Stimulated activated CD8-positive, alpha-beta memory T cell treated with anti-CD3 and anti-CD28 coated beads, Interleukin-7, amount 100 ng/mL, for 1 hour (primary cell): ENCODE measurements at regions not wholly inside any gene's neighbourhood (a gene's known extent, or its start where the extent isn't known, plus 50 kb on each side); places are given as distances from the start of the nearest gene placed in this dataset.
"Not testable (repeated sequence)": the region's sequence is repeated elsewhere in the genome, so short reads cannot be mapped to it uniquely, and the experiment has no call there.

Source experiments
- DNase-seq, 2 donors: peaks; one replicate each; pipeline ENCODE4 v3.0.0-alpha.2; 2020; ENCODE audit warnings: low read depth in 2 of 2

DNA sequence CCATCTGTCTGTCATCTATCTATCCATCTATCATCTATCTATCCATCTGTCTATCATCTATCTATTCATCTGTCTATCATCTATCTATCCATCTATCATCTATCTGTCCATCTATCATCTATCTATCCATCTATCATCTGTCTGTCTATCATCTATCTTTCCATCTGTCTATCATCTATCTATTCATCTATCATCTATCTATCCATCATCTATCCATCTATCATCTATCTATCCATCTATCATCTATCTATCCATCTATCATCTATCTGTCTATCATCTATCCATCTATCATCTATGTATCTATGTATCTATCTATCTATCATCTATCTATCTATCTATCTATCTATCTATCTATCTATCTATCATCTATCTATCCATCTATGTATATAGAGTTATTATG lies 671.6 kb downstream of the UTRN start:
- DNase-seq, result not testable (repeated sequence)

DNA sequence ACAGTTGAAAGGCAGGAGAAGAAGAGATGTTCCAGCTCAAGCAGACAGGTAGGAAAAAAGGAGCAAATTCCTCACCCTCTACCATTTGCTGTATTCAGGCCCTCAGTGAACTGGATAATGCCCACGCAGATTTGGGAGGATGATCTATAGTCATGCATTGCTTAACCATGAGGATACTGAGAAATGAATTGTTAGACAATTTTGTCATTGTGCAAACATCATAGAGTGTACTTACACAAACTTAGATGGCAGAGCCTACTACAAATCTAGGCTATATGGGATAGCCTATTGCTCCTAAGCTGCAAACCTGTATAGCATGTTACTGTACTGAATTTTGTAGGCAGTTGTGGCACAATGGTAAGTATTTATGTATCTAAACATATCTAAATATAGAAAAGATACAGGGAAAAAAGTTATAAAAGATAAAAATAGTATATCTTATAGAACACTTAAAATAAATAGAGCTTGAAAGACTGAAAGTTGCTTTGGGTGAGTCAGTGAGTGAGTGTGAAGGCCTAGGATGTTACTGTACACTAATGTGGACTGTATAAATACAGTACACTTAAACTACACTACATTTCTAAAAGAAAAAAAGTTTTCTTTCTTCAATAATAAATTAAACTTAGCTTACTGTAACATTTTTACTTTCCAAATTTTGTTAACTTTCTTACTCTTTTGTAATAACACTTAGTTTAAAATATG lies 672.3 kb downstream of the UTRN start:
- DNase-seq, result no peak

DNA sequence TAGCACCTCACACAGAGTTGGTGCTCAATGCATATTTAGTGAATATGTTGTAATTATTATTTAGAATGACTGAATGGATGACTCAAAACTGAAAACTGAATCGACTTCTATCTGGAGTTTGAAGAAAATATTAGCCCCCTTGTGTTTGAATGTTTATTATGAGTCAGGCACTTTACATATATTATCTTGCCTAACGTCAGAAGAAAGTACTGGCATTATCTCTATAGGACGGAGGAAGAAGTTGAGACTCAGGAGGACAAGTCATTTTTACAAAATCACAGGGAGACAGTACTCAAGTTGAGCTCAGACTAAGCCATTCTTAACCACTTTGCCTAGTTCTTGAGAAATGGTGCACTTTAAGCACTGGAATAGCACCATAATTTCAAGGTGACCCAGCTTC lies 684.0 kb downstream of the UTRN start:
- DNase-seq, result no peak

DNA sequence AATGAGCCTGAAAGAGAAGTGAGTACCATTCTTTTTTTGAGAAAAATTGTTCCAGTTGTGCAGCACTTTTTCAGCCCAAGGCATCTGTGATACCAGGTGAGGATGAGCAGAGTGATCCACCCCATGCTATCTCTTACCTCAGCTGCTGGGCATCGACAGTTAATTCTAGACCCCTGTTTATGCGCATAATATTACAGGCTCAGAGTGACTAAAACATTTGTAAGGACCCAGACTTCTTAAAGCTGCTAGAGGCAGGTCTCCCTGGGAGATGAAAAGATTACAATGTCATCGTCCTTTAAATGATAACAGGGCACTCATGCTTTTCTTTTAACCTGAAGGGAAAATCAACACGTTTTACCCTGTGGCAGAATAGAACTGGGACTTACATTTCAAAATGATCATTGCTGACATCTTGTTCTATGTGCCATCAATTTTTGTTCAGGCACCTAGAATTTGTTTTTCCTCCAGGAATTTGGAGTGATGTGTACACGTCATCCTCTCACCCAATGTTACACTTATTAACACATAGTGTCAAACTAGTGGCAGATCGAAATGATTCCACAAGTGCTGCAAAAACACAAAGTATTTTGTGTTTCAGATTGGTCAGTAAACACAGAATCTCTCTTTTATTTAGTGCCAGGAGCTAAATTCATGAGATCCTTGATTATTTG lies 684.6 kb downstream of the UTRN start:
- no peak for DNase-seq

GRCh38 chr6:144977250-144977864 lies 692.2 kb downstream of the UTRN start:
- DNase-seq, result not testable (repeated sequence)

GRCh38 chr6:144978208-144978607 lies 693.1 kb downstream of the UTRN start:
- no peak for DNase-seq

- DNase-seq, result no peak
Measured at GRCh38 chr6:144986271-144986670, 701.1 kb downstream of the UTRN start.

GRCh38 chr6:144989319-144990107 lies 704.4 kb downstream of the UTRN start:
- DNase-seq, result no peak

DNA sequence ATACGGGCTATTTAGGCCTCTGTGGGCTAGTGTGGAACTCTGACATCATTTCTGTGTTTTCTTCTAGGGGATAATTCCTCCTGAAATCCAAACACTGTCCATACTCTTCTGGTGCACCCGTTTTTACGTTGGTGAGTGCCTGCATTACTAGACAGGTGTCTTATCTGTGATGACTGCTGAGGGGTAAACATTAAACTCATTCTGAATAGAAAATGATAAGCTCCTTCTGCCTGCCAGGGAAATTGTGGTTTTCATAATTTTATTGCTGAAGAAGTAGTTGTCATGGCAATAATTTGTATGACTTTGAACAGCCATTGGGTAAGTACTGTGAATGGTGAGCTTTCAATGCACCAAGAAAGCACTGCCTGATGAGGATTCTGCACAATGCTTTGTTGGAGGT lies 705.6 kb downstream of the UTRN start:
- no peak for DNase-seq

DNA sequence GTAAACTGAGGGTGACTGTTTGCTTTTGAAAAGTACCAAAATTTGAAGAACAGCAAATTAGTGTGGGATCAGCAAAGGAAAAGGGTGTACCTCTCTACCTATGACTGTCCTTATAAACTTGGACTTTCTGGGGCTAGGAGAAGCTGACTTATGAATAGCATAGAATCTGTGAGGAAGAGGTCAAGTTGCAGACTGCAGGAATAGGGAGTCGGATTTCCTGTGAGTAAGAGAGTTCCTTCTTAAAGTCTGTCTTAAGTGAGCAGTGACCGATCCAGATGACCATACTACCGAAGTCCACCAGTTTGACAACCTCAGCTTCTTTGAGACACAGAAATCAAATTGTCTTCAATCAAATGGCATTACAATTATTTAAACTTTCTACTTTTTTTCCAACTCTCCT lies 708.7 kb downstream of the UTRN start:
- no peak for DNase-seq

DNA sequence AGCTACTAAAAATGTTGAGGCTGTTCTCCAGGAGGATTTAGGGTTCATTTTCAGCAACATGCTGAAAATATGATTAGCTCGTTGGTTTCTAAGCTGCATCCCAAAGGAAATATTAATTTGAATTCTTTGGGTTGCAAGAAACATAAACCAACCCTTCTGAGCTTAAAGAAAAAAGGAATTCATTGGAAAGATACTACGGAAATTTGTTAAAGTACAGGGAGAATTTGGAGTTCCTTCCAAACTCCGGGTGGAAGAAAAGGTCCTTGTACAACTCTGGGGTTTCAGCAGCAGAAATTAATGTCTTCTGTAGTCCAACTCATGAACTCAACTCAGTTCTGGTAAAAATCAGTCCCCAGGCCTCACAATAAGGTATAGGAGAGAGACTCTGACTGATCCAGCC lies 712.9 kb downstream of the UTRN start:
- no peak for DNase-seq

GRCh38 chr6:144999127-144999526 lies 714.0 kb downstream of the UTRN start:
- DNase-seq, result no peak

DNA sequence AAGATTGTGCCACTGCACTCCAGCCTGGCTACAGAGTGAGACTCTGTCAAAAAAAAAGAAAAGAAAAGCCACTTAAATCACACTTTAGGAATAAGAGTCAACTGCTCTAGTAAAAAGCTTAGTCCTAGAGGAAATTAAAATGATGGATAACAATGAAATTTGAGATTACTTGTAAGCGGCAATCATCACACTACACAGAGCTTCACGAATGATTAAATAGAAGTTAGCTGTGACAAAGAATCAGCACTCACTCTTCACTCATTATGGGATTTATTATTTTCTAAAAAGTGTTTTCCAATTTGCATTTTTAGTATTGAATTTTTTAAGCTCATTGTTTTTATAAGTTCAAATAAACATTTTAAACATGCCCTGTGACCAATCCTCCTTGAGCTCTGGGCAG lies 718.0 kb downstream of the UTRN start:
- DNase-seq, result no peak

GRCh38 chr6:145006914-145007313 lies 721.8 kb downstream of the UTRN start:
- no peak for DNase-seq

- no peak for DNase-seq
Measured at GRCh38 chr6:145008715-145009114, 723.6 kb downstream of the UTRN start.

GRCh38 chr6:145009711-145010110 lies 724.6 kb downstream of the UTRN start:
- DNase-seq, result no peak

DNA sequence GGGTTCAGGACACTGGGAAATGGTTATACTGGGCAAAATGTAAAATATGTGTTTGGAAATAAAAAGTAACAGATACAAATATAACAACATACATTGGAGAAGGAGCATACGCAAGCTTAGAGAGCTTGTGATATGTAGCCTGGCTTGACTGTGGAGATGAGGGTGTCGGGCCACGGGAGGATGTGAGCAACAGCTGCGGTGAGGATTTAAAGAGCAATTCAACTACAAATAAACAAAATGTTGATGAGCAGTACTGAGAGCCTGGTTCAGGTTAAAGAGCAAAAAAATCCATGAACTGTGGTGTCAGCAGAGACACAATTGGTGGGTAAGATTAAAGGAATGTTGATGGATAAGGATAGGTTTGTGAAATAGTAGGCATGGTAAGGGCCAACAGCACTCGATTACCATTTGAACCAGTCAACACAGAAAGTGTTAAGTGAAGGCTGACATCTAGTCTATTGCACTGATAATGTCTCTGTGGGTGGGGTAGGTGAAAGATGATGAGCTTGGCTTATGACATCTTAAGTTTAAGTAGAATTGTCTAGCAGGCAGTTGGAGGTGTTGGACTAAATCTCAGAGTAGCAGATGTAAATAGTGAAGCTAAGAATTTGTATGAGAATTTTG lies 723.2 kb downstream of the EPM2A start:
- DNase-seq, result no peak

- no peak for DNase-seq
Measured at GRCh38 chr6:145015739-145016558, 719.4 kb downstream of the EPM2A start.

GRCh38 chr6:145017051-145017450 lies 718.3 kb downstream of the EPM2A start:
- no peak for DNase-seq

- DNase-seq, result no peak
Measured at GRCh38 chr6:145017516-145017915, 717.8 kb downstream of the EPM2A start.

GRCh38 chr6:145018027-145018426 lies 717.3 kb downstream of the EPM2A start:
- no peak for DNase-seq
